GM23338 (cell line): ENCODE measurements at regions not wholly inside any gene's neighbourhood (a gene's known extent, or its start where the extent isn't known, plus 50 kb on each side); places are given as distances from the start of the nearest gene placed in this dataset.

Experiments used
- ATAC-seq: fragments of 200-7000 bp; cut with Tn5 transposase; 3 replicates; pipeline ENCODE4 v1.9.1; 2020
- DNase-seq: peaks from one replicate; pipeline ENCODE4 v3.0.0-alpha.2; 2015; ENCODE audit warnings: low spot score
- H2AFZ ChIP-seq: fragments of 200-600 bp; sonication (generic); 2 replicates; pipeline ENCODE4 v1.8.0; 2016; ENCODE audit warnings: antibody characterized with exemption, mild to moderate bottlenecking, moderate library complexity
- H3F3A ChIP-seq: fragments of 200-600 bp; sonication (generic); replicated peaks from 2 replicates; pipeline ENCODE4 v1.8.0; 2017; ENCODE audit warnings: antibody characterized with exemption, mixed run types, low read depth
- H3K27ac ChIP-seq: fragments of 200-600 bp; sonication (generic); 2 replicates; pipeline ENCODE4 v1.6.1; 2016; ENCODE audit warnings: low read depth
- H3K27me3 ChIP-seq: fragments of 200-600 bp; sonication (generic); 2 replicates; pipeline ENCODE4 v1.8.0; 2016; ENCODE audit warnings: mild to moderate bottlenecking, mixed run types, moderate library complexity; ENCODE audit not compliant: insufficient read depth
- H3K36me3 ChIP-seq: fragments of 200-600 bp; sonication (generic); 2 replicates; pipeline ENCODE4 v1.8.0; 2016; ENCODE audit warnings: mild to moderate bottlenecking; ENCODE audit not compliant: insufficient read depth
- H3K4me1 ChIP-seq: fragments of 200-600 bp; sonication (generic); 2 replicates; pipeline ENCODE4 v1.8.0; 2016; ENCODE audit warnings: mild to moderate bottlenecking, moderate library complexity; ENCODE audit not compliant: insufficient read depth
- H3K4me2 ChIP-seq: fragments of 200-600 bp; sonication (generic); 2 replicates; pipeline ENCODE4 v1.7.1; 2017; ENCODE audit warnings: mixed run types
- H3K4me3 ChIP-seq: fragments of 200-600 bp; sonication (generic); 2 replicates; pipeline ENCODE4 v1.6.1; 2016; ENCODE audit warnings: mixed run types
- H3K79me2 ChIP-seq: fragments of 200-600 bp; sonication (generic); replicated peaks from 2 replicates; pipeline ENCODE4 v1.8.0; 2017; ENCODE audit warnings: mild to moderate bottlenecking; ENCODE audit not compliant: insufficient read depth
- H3K9me2 ChIP-seq: fragments of 200-600 bp; sonication (generic); 2 replicates; pipeline ENCODE4 v1.8.0; 2017; ENCODE audit not compliant: insufficient read depth
- H4K20me1 ChIP-seq: fragments of 200-600 bp; sonication (generic); replicated peaks from 2 replicates; pipeline ENCODE4 v1.8.0; 2017; ENCODE audit warnings: mild to moderate bottlenecking; ENCODE audit not compliant: insufficient read depth
- H3K27ac Mint-ChIP-seq: 2 replicates; pipeline ENCODE4 v1.8.0; 2020; ENCODE audit warnings: inconsistent platforms, mild to moderate bottlenecking, moderate library complexity, mixed read lengths
- H3K27me3 Mint-ChIP-seq: 3 replicates; pipeline ENCODE4 v1.8.0; 2022; ENCODE audit warnings: low read depth, mild to moderate bottlenecking, moderate library complexity, mixed read lengths, inconsistent platforms; ENCODE audit not compliant: insufficient read depth, poor library complexity
- H3K36me3 Mint-ChIP-seq: 3 replicates; pipeline ENCODE4 v1.8.0; 2021; ENCODE audit warnings: low read depth, mild to moderate bottlenecking, inconsistent platforms, moderate library complexity, mixed read lengths
- H3K4me1 Mint-ChIP-seq: 3 replicates; pipeline ENCODE4 v1.8.0; 2020; ENCODE audit warnings: mild to moderate bottlenecking, inconsistent platforms, mixed read lengths
- H3K4me3 Mint-ChIP-seq: 3 replicates; pipeline ENCODE4 v1.8.0; 2021; ENCODE audit warnings: moderate library complexity, mild to moderate bottlenecking, inconsistent platforms, mixed read lengths
- H3K9me3 Mint-ChIP-seq: 3 replicates; pipeline ENCODE4 v1.8.0; 2020; ENCODE audit warnings: moderate library complexity, mild to moderate bottlenecking, inconsistent platforms, mixed read lengths
- CREB1 ChIP-seq: fragments of 250-450 bp; sonication (Bioruptor Pico); IDR thresholded peaks from 2 replicates; pipeline ENCODE4 v1.5.0; 2020; ENCODE audit warnings: low read depth, mild to moderate bottlenecking, moderate library complexity
- EZH2 ChIP-seq: fragments of 200-600 bp; sonication (generic); IDR thresholded peaks from one replicate; pipeline ENCODE4 v1.8.0; 2017; ENCODE audit warnings: antibody characterized with exemption, mild to moderate bottlenecking, low read depth; ENCODE audit not compliant: unreplicated experiment
- EZH2phosphoT487 ChIP-seq: fragments of 200-600 bp; sonication (generic); IDR thresholded peaks from one replicate; pipeline ENCODE4 v1.8.1; 2018; ENCODE audit warnings: antibody characterized with exemption; ENCODE audit not compliant: unreplicated experiment
- JUNB ChIP-seq: IDR thresholded peaks from one replicate; pipeline ENCODE4 v1.6.1; 2016; ENCODE audit warnings: antibody characterized with exemption; ENCODE audit not compliant: unreplicated experiment
- NANOG ChIP-seq: IDR thresholded peaks from 2 replicates; pipeline ENCODE4 v1.6.1; 2016; ENCODE audit warnings: antibody characterized with exemption, borderline replicate concordance
- POLR2AphosphoS5 ChIP-seq: IDR thresholded peaks from 2 replicates; pipeline ENCODE4 v1.6.1; 2016; ENCODE audit warnings: antibody characterized with exemption, low read depth
- STAT1 ChIP-seq: IDR thresholded peaks from one replicate; pipeline ENCODE4 v1.6.1; 2016; ENCODE audit warnings: antibody characterized with exemption; ENCODE audit not compliant: unreplicated experiment
- ZNF114 ChIP-seq: fragments of 250-450 bp; sonication (Bioruptor Pico); IDR thresholded peaks from 2 replicates; pipeline ENCODE4 v1.5.0; 2020; ENCODE audit warnings: mild to moderate bottlenecking, moderate library complexity
- ZNF331 ChIP-seq: fragments of 250-450 bp; sonication (Bioruptor Pico); IDR thresholded peaks from 2 replicates; pipeline ENCODE4 v1.5.0; 2020; ENCODE audit warnings: low read depth, mild to moderate bottlenecking, moderate library complexity
- TF ChIP-seq, protein P1 (sequence below), 2 experiments: fragments of 200-600 bp in 1 of 2; sonication (generic) in 1 of 2; conservative IDR thresholded peaks; 2 replicates each; pipeline versions ENCODE4 v1.5.1 to v1.6.1; 2016 to 2017; ENCODE audit warnings: antibody characterized with exemption in 2 of 2, low read depth in 2 of 2, mild to moderate bottlenecking in 2 of 2, moderate library complexity in 1 of 2
- TF ChIP-seq, protein P2 (sequence below): IDR thresholded peaks from one replicate; pipeline ENCODE4 v1.6.1; 2018; ENCODE audit warnings: antibody characterized with exemption; ENCODE audit not compliant: unreplicated experiment
- TF ChIP-seq, protein P3 (sequence below): IDR thresholded peaks from 2 replicates; pipeline ENCODE4 v1.6.1; 2016; ENCODE audit warnings: antibody characterized with exemption
- TF ChIP-seq, protein P4 (sequence below): fragments of 250-450 bp; sonication (Bioruptor Pico); IDR thresholded peaks from 2 replicates; pipeline ENCODE4 v1.5.0; 2020; ENCODE audit warnings: mild to moderate bottlenecking, moderate library complexity

DNA sequence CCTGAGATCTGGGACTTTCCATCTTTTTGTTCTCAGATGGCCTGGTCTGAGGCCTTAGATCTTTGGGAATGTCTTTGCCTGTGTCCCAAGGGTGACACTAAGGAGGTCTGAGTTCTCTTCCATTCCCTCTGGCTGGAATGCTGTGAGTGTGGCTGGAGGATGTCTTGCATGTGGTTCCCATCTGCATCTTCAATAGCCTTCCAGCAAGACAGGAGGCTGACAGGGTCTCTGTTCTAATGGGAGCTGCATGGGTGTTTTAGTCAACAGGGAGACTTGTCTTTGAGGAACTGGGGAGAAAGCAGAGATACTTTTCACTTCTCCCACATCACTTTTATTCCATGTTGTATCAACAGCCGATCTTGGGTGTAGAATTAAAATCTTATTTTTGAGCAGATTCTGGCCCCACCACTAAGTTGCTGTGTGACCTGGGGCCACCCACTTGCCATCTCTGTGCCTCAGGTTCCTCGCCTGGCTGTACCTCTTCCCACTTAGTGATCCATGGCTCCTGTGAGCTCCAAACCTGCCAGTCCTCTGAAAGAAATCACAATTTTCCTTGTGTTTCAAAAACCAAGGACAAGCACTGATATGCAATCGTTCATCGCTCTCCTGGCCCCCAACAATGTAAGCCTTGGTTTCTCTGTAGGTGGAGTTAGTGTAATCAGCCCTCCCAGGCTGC, 75.2 kb downstream of the LSM3 start:
- Histone ChIP-seq H3K9me2 (no peaks in the 10 kb centered on the region), H4K20me1 (no peaks in the 10 kb centered on the region), H3K4me2 (no peak overlapping the region), H3K4me3 (no peak overlapping the region), H3K4me1 (0 out of 2 replicates have a peak, but pooled peaks cover 4% of the 10 kb centered on the region), H3F3A (no peaks in the 10 kb centered on the region), H3K27ac (no peak overlapping the region), H3K36me3 (no peaks in the 10 kb centered on the region), H3K27me3 (no peaks in the 10 kb centered on the region), H2AFZ (no peak overlapping the region; the same call in 1 of the 2 replicates), H3K79me2 (no peaks in the 10 kb centered on the region)
- Mint-ChIP-seq H3K36me3 (no peaks in the 10 kb centered on the region), H3K27ac (no peak overlapping the region), H3K4me3 (no peak overlapping the region), H3K4me1 (peaks cover 2% of the 10 kb centered on the region; the same call in 2 of the 3 replicates), H3K27me3 (peaks cover 11% of the 10 kb centered on the region), H3K9me3 (no peaks in the 10 kb centered on the region)
- ATAC-seq = no peak
- DNase-seq = no peak
- no peak for TF ChIP-seq ZNF114
- TF ChIP-seq, protein P1, sequence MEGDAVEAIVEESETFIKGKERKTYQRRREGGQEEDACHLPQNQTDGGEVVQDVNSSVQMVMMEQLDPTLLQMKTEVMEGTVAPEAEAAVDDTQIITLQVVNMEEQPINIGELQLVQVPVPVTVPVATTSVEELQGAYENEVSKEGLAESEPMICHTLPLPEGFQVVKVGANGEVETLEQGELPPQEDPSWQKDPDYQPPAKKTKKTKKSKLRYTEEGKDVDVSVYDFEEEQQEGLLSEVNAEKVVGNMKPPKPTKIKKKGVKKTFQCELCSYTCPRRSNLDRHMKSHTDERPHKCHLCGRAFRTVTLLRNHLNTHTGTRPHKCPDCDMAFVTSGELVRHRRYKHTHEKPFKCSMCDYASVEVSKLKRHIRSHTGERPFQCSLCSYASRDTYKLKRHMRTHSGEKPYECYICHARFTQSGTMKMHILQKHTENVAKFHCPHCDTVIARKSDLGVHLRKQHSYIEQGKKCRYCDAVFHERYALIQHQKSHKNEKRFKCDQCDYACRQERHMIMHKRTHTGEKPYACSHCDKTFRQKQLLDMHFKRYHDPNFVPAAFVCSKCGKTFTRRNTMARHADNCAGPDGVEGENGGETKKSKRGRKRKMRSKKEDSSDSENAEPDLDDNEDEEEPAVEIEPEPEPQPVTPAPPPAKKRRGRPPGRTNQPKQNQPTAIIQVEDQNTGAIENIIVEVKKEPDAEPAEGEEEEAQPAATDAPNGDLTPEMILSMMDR (conservative IDR thresholded peaks at IDR 0.05; ENCODE audit: low read depth in 2 of 2) = no peak
- no peak for TF ChIP-seq NANOG
- no peak for TF ChIP-seq JUNB
- TF ChIP-seq, protein P2, sequence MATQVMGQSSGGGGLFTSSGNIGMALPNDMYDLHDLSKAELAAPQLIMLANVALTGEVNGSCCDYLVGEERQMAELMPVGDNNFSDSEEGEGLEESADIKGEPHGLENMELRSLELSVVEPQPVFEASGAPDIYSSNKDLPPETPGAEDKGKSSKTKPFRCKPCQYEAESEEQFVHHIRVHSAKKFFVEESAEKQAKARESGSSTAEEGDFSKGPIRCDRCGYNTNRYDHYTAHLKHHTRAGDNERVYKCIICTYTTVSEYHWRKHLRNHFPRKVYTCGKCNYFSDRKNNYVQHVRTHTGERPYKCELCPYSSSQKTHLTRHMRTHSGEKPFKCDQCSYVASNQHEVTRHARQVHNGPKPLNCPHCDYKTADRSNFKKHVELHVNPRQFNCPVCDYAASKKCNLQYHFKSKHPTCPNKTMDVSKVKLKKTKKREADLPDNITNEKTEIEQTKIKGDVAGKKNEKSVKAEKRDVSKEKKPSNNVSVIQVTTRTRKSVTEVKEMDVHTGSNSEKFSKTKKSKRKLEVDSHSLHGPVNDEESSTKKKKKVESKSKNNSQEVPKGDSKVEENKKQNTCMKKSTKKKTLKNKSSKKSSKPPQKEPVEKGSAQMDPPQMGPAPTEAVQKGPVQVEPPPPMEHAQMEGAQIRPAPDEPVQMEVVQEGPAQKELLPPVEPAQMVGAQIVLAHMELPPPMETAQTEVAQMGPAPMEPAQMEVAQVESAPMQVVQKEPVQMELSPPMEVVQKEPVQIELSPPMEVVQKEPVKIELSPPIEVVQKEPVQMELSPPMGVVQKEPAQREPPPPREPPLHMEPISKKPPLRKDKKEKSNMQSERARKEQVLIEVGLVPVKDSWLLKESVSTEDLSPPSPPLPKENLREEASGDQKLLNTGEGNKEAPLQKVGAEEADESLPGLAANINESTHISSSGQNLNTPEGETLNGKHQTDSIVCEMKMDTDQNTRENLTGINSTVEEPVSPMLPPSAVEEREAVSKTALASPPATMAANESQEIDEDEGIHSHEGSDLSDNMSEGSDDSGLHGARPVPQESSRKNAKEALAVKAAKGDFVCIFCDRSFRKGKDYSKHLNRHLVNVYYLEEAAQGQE = no peak
- TF ChIP-seq, protein P3, sequence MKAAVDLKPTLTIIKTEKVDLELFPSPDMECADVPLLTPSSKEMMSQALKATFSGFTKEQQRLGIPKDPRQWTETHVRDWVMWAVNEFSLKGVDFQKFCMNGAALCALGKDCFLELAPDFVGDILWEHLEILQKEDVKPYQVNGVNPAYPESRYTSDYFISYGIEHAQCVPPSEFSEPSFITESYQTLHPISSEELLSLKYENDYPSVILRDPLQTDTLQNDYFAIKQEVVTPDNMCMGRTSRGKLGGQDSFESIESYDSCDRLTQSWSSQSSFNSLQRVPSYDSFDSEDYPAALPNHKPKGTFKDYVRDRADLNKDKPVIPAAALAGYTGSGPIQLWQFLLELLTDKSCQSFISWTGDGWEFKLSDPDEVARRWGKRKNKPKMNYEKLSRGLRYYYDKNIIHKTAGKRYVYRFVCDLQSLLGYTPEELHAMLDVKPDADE = no peak
- TF ChIP-seq STAT1 = no peak
- no peak for TF ChIP-seq POLR2AphosphoS5
- no peak for TF ChIP-seq EZH2
- TF ChIP-seq ZNF331 (CRISPR knock-in tag) = no peak
- TF ChIP-seq, protein P4, sequence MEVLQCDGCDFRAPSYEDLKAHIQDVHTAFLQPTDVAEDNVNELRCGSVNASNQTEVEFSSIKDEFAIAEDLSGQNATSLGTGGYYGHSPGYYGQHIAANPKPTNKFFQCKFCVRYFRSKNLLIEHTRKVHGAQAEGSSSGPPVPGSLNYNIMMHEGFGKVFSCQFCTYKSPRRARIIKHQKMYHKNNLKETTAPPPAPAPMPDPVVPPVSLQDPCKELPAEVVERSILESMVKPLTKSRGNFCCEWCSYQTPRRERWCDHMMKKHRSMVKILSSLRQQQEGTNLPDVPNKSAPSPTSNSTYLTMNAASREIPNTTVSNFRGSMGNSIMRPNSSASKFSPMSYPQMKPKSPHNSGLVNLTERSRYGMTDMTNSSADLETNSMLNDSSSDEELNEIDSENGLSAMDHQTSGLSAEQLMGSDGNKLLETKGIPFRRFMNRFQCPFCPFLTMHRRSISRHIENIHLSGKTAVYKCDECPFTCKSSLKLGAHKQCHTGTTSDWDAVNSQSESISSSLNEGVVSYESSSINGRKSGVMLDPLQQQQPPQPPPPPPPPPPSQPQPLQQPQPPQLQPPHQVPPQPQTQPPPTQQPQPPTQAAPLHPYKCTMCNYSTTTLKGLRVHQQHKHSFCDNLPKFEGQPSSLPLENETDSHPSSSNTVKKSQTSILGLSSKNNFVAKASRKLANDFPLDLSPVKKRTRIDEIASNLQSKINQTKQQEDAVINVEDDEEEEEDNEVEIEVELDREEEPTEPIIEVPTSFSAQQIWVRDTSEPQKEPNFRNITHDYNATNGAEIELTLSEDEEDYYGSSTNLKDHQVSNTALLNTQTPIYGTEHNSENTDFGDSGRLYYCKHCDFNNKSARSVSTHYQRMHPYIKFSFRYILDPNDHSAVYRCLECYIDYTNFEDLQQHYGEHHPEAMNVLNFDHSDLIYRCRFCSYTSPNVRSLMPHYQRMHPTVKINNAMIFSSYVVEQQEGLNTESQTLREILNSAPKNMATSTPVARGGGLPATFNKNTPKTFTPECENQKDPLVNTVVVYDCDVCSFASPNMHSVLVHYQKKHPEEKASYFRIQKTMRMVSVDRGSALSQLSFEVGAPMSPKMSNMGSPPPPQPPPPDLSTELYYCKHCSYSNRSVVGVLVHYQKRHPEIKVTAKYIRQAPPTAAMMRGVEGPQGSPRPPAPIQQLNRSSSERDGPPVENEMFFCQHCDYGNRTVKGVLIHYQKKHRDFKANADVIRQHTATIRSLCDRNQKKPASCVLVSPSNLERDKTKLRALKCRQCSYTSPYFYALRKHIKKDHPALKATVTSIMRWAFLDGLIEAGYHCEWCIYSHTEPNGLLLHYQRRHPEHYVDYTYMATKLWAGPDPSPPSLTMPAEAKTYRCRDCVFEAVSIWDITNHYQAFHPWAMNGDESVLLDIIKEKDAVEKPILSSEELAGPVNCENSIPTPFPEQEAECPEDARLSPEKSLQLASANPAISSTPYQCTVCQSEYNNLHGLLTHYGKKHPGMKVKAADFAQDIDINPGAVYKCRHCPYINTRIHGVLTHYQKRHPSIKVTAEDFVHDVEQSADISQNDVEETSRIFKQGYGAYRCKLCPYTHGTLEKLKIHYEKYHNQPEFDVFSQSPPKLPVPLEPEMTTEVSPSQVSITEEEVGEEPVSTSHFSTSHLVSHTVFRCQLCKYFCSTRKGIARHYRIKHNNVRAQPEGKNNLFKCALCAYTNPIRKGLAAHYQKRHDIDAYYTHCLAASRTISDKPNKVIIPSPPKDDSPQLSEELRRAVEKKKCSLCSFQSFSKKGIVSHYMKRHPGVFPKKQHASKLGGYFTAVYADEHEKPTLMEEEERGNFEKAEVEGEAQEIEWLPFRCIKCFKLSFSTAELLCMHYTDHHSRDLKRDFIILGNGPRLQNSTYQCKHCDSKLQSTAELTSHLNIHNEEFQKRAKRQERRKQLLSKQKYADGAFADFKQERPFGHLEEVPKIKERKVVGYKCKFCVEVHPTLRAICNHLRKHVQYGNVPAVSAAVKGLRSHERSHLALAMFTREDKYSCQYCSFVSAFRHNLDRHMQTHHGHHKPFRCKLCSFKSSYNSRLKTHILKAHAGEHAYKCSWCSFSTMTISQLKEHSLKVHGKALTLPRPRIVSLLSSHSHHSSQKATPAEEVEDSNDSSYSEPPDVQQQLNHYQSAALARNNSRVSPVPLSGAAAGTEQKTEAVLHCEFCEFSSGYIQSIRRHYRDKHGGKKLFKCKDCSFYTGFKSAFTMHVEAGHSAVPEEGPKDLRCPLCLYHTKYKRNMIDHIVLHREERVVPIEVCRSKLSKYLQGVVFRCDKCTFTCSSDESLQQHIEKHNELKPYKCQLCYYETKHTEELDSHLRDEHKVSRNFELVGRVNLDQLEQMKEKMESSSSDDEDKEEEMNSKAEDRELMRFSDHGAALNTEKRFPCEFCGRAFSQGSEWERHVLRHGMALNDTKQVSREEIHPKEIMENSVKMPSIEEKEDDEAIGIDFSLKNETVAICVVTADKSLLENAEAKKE = no peak
- TF ChIP-seq EZH2phosphoT487 = no peak
- TF ChIP-seq CREB1 (CRISPR knock-in tag) = no peak
